GM12864 (cell line): ENCODE measurements at regions not wholly inside any gene's neighbourhood (a gene's known extent, or its start where the extent isn't known, plus 50 kb on each side); places are given as distances from the start of the nearest gene placed in this dataset.

ENCODE experiments used
- DNase-seq: peaks from one replicate; pipeline ENCODE4 v3.0.0-alpha.2; 2011; ENCODE audit warnings: low read depth
- H3K4me3 ChIP-seq: 2 replicates; pipeline ENCODE4 v1.5.1; 2011; ENCODE audit warnings: mild to moderate bottlenecking, low read depth, low read length, control low read depth
- TF ChIP-seq, protein P1 (sequence below): IDR thresholded peaks from 2 replicates; pipeline ENCODE4 v1.5.1; 2011; ENCODE audit warnings: low read depth, mild to moderate bottlenecking, moderate library complexity, low read length, control low read depth, inconsistent platforms; ENCODE audit errors: missing control alignments

DNA sequence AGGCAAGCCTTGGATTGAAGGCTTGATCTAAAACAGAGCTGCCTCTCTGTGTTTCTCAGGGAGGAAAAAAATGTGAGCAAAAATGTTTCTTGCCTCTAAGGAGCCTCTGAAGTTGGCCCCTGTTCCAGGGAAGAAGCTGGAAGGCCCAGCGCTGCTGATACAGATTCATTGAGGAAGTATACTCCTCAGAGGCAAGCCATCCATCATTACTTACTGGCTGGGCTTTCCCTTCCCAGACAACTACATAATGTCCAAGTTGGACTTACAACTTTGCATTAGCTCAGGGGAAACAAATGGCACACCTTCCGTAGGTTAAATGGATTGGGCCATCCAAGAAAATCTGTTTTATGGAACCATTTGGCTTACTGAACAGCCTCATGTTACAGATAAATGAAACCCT lies 263.7 kb upstream of the SEL1L start:
- no peak overlapping the region for H3K4me3 ChIP-seq
- DNase-seq = no peak
- TF ChIP-seq, protein P1, sequence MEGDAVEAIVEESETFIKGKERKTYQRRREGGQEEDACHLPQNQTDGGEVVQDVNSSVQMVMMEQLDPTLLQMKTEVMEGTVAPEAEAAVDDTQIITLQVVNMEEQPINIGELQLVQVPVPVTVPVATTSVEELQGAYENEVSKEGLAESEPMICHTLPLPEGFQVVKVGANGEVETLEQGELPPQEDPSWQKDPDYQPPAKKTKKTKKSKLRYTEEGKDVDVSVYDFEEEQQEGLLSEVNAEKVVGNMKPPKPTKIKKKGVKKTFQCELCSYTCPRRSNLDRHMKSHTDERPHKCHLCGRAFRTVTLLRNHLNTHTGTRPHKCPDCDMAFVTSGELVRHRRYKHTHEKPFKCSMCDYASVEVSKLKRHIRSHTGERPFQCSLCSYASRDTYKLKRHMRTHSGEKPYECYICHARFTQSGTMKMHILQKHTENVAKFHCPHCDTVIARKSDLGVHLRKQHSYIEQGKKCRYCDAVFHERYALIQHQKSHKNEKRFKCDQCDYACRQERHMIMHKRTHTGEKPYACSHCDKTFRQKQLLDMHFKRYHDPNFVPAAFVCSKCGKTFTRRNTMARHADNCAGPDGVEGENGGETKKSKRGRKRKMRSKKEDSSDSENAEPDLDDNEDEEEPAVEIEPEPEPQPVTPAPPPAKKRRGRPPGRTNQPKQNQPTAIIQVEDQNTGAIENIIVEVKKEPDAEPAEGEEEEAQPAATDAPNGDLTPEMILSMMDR = no peak

DNA sequence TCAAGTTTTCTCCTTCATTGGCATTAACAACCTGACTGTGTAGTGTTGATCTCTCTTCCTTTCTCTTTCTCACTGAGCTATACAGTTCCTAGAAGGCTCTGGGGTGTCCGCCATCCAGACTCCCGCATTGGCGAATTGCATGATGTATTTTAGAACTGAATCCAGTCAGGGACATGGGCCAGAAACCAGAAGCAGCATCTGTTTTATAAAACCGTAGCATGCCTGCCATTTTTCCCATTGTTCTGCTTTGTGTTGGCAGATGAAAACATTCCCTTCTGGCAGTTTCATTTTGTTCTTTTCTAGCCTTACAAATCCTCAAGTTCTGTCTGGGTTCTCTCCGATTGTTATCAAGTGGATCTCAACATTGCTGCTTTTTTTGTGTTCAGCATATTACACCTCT lies 268.3 kb upstream of the SEL1L start:
- no peak overlapping the region for H3K4me3 ChIP-seq
- DNase-seq = no peak
- TF ChIP-seq, protein P1 = no peak

DNA sequence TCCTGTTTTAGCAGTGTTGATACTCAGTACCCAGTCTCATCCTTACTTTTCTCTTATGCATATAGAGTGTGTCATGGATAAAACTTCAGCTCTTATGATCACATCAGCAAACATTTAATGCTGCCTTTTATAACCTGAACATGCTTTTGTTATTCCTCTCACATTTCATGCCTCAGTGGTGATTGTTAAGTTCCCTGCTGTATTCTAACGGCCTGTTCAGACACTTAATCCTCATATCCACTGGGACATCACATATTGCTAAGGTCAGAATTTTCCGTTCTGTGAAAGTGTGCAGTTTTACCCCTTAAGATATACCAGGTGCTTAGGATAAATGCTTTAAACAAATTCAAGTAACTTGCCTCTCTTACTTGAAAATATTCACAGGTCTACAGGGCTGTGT lies 268.7 kb upstream of the SEL1L start:
- no peak overlapping the region for H3K4me3 ChIP-seq
- DNase-seq = no peak
- TF ChIP-seq, protein P1 = no peak

DNA sequence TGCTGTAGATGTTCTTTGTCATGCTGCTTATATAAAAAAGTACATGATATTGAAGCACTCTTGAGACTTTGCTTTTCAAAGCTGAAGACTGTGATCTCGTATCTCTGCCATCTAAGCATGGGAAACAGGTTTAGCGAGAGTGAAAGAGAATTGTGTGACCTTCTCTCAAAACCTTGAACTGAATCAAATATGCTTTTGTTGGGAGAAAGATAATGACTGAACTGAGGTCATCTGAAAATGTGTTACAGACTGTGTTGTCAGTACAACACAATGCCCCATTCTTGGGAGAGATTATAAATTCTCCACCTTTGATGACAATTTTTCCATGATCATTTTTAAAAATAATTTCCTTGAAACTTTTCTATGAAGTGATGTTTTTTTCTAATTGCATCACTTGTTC lies 272.1 kb upstream of the SEL1L start:
- TF ChIP-seq, protein P1 = no peak
- no peak for DNase-seq
- H3K4me3 ChIP-seq = no peak overlapping the region

DNA sequence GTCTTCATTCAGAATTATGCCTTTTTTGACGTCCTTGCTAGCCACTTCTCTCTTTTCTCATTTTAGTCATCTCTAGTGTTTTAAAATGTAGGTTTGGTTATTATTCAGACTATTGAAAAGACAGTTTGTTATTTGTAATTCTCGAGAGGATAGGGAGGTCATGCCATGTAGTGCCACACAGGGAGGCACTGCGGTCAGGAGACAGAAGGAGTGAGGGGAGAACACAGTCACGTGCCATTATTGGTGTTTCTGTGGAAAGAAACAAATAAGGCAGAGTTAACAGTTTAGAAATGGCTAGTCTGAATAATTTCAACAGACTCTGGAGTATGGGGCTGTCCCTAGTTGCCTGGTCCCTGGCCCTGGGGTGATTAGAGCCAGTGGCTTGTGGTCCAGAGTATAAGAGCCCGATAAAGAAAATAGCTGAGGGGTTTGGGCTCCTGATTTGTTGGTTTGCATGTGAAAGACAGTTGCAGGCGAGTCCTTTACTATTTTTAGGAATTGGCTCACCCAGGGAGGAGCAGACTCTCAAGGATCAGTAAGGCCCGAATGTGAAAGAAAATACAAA lies 278.1 kb upstream of the SEL1L start:
- TF ChIP-seq, protein P1 = no peak
- H3K4me3 ChIP-seq = no peak overlapping the region
- DNase-seq = no peak

DNA sequence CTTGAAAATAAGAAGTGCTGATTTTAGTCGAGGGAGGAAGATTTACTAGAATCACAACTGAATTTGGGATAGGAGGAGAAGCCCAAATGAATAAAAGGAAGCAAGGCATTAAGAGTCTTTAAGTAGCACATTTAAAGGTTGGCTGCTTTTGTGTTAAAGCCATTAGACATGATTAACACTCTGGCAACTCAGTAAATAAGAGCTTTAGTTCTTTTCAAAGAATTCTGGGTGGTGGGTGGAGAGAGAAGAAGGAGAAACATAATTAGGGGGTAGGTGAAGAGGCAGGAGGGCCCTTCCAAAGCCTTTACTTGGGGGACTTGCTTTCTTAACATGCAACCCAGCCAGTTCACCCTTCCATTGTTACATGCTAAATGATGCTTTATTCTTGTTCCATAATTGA lies 284.6 kb upstream of the SEL1L start:
- TF ChIP-seq, protein P1 = no peak
- DNase-seq = no peak
- H3K4me3 ChIP-seq = no peak overlapping the region

DNA sequence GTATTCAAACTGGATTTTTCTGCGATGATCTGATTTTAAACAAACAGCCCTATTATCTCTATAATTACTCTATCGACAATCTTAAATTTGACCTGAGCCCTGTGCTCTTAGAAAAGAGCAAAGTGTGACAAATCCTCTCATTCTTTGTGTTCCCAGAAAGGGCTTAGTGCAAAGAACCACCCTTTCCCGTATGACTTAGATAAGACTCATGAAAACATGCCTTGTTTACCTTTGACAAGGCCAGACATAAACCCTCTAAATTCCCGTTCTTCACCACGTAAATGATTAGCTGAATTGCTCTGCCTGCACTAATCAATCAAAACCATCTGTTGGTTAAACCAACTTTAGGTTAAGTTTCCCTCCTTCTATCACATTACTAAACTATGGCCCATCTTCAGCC lies 285.7 kb upstream of the SEL1L start:
- TF ChIP-seq, protein P1 = no peak
- no peak for DNase-seq
- no peak overlapping the region for H3K4me3 ChIP-seq
